GM19240 (cell line): ENCODE measurements at regions not wholly inside any gene's neighbourhood (a gene's known extent, or its start where the extent isn't known, plus 50 kb on each side); places are given as distances from the start of the nearest gene placed in this dataset.

Experiments
- DNase-seq: peaks from one replicate; pipeline ENCODE4 v3.0.0; 2011; ENCODE audit warnings: low spot score; ENCODE audit not compliant: insufficient read length

- DNase-seq: no peak
Measured at GRCh38 chr4:81634766-81635549, 163.3 kb upstream of the RASGEF1B start.

GRCh38 chr4:81634165-81634564 is 162.5 kb upstream of the RASGEF1B start:
- DNase-seq: no peak

- no peak for DNase-seq
Measured at GRCh38 chr4:81632581-81633299, 161.0 kb upstream of the RASGEF1B start.

GRCh38 chr4:81631958-81632441 is 160.3 kb upstream of the RASGEF1B start:
- DNase-seq: no peak

- no peak for DNase-seq
Measured at GRCh38 chr4:81629366-81629765, 157.7 kb upstream of the RASGEF1B start.

GRCh38 chr4:81628489-81628888 is 156.8 kb upstream of the RASGEF1B start:
- no peak for DNase-seq

GRCh38 chr4:81627590-81627989 is 155.9 kb upstream of the RASGEF1B start:
- DNase-seq: no peak

GRCh38 chr4:81626851-81627250 is 155.1 kb upstream of the RASGEF1B start:
- DNase-seq: no peak

GRCh38 chr4:81625422-81626417 is 154.0 kb upstream of the RASGEF1B start:
- no peak for DNase-seq

- DNase-seq: no peak
Measured at GRCh38 chr4:81623434-81623833, 151.7 kb upstream of the RASGEF1B start.

GRCh38 chr4:81622474-81623184 is 150.9 kb upstream of the RASGEF1B start:
- DNase-seq: no peak

GRCh38 chr4:81622028-81622427 is 150.3 kb upstream of the RASGEF1B start:
- no peak for DNase-seq

- no peak for DNase-seq
Measured at GRCh38 chr4:81621490-81621889, 149.8 kb upstream of the RASGEF1B start.

GRCh38 chr4:81620442-81620841 is 148.7 kb upstream of the RASGEF1B start:
- no peak for DNase-seq

- no peak for DNase-seq
Measured at GRCh38 chr4:81617545-81617944, 145.8 kb upstream of the RASGEF1B start.

- DNase-seq: no peak
Measured at GRCh38 chr4:81611221-81611620, 139.5 kb upstream of the RASGEF1B start.

- DNase-seq: no peak
Measured at GRCh38 chr4:81609844-81610243, 138.1 kb upstream of the RASGEF1B start.

GRCh38 chr4:81607950-81608349 is 136.2 kb upstream of the RASGEF1B start:
- no peak for DNase-seq

- DNase-seq: no peak
Measured at GRCh38 chr4:81606801-81607501, 135.2 kb upstream of the RASGEF1B start.

- DNase-seq: no peak
Measured at GRCh38 chr4:81606166-81606565, 134.5 kb upstream of the RASGEF1B start.
